Dedifferentiated amniotic fluid mesenchymal stem cell (primary cell): ENCODE measurements at regions not wholly inside any gene's neighbourhood (a gene's known extent, or its start where the extent isn't known, plus 50 kb on each side); places are given as distances from the start of the nearest gene placed in this dataset.
"Not testable (repeated sequence)": the region's sequence is repeated elsewhere in the genome, so short reads cannot be mapped to it uniquely, and the experiment has no call there.

Source experiments
- DNase-seq: peaks from one replicate; pipeline ENCODE4 v3.0.0-alpha.2; 2016; ENCODE audit errors: extremely low spot score

DNA sequence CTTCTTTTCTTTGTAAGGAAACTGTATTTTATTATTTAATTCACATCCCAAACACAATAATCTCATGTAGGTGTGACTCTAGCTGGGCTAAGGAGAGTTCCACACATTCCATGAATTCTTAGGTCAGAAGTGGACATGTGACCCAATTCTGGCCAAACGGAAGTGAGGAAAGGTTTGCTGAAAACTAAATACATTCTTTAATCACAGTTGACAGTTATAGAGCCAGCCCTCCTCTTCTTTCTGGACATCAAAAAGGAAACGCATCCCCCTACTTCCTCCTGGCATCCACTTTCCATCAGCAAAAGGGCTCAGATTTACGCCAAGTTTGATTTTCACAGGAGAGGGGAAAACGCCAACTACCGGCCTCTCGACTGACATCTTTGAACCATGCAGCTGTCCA, 774.4 kb upstream of the POM121L12 start:
- no peak for DNase-seq

- no peak for DNase-seq
Measured at GRCh38 chr7:52260046-52260665, 775.3 kb upstream of the POM121L12 start.

DNA sequence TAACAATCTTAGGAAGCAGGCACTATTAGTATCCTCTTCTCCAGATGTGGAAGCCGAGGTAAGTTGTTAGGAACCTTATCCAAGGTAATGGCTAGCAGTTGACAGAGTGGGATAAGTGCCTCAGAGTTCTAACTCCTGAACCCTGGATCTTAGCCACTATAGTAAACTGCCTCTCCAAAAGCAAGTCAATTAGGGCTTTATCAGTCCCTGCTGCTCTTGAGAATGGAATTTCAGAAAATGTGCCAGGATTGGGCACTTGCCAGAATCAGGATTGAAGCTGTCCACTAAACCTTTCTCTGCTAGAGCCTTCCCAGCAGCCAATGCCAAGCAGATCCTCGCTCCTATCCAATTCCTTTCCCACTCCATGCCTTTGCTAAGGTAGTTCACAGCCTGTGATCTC, 777.5 kb upstream of the POM121L12 start:
- DNase-seq = no peak

GRCh38 chr7:52254396-52255010, 780.9 kb upstream of the POM121L12 start:
- no peak for DNase-seq

GRCh38 chr7:52253953-52254352, 781.5 kb upstream of the POM121L12 start:
- DNase-seq = no peak

DNA sequence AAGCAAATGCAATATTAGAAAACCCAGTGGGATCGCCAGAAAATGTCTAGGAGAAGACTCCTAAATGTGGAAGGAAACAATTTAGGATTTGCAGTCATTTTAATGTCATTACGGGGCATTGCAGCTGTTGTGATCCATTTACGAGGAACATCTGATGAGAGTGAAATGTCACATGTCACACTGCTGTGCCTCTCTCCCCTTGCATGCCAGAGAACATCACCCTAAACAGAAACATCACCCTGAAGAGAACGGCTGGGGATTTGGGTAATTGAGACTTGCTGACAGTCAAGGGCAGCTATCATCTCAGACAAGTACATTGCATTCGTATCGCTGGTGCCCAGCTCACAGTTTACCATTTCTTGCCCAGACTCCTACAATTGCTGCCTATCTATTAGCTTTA, 785.7 kb upstream of the POM121L12 start:
- DNase-seq = no peak

DNA sequence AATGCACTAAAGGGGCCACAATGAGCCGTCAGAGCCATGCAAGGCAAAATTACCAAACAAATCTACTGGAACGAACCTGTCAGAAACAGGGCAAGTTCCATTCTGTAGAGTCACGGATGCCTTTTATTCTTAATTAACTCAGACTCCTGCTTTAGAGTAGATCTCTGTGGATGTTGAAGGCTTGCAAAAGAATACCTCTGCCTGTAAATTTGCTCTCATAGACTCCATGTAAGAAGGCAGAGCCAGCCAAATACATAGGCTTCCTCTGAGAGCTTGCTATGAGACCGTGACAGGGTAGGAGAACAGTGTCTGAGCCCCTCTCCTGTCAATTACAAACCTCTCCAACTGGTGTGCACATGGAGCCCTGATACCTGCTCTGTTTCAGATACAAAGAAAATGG, 787.9 kb upstream of the POM121L12 start:
- DNase-seq = no peak

- no peak for DNase-seq
Measured at GRCh38 chr7:52243685-52244084, 791.7 kb upstream of the POM121L12 start.

DNA sequence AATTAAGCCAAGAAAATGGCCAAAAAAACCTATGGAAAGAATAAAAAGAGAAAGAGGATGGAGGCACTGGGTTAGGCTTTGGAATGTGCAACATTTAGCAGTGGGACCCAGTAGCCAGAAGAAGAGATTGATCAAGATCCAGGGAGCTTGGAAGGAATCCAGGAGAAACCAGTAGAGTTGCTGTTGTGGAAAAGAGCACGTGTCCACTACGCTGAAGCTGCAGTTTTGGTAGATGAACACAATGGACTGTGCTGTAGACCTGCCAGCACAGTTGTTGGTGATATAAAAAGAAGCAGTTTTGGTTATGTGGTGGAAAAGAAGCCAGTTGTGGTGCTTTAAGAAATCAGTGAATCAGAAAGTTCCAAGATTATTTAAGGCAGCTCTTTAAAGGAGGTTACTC, 802.2 kb upstream of the POM121L12 start:
- DNase-seq = no peak

- no peak for DNase-seq
Measured at GRCh38 chr7:52211930-52212329, 823.5 kb upstream of the POM121L12 start.

- no peak for DNase-seq
Measured at GRCh38 chr7:52209614-52210013, 825.8 kb upstream of the POM121L12 start.

DNA sequence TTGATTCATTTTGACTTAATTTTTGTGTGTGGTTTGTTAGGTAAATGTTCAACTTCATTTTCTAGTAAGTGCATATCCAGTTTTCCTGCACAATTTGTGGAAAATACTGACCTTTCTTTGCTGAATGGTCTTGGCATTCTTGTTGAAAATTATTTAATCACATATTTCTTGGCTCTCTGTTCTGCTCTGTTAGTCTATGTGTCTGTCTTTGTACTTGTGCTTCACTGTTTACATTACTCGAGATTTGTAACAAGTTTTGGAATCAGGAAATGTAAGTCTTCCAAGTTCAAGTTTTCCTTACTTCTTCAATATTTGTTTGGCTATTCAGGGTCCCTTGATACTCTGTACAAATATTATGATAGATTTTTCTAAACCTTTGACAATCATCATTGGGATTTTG, 838.2 kb upstream of the POM121L12 start:
- no peak for DNase-seq

DNA sequence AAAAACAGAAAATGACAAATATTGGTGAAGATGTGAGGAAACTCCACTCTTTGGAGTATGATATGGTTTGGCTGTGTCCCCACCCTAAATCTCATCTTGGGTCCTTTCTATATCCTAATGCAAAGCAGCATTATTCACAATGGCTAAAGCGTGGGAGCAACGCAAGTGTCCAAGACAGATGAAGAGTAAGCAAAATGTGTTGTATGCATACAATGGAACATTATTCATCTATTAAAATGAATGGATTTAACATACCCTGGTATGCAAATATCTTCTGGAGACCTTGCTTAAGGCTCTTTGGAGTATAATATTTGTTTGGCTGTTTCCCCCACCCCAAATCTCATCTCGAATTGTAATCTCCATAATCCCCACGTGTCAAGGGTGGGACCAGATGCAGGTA, 839.8 kb upstream of the POM121L12 start:
- DNase-seq = no peak

DNA sequence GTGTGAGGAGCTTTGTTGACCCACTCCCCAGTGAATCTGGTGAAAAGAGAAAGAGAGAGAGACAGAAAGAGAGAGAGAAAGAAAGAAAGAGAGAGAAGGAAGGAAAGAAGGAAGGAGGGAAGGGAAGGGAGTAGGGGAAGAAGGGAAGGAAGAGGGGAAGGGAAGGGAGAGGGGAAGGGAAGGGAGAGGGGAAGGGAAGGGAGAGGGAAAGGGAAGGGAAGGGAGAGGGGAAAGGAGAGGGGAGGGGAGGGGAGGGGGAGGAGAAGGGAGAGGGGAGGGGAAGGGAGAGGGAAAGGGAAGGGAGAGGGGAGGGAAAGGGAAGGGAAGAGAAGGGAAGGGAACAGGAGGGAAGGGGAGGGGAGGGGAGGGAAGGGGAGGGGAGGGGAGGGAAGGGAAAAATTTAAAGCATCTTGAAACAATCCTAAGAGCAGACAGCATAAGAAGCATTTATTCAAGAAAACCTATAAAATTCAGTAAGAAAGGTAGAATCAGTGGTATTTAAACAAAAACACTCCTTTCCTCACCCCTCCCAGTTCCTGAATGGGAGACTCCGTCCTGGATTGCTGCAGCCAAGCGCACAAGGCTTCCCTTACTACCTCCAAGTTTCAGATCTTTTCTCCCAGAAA, 846.2 kb upstream of the POM121L12 start:
- no peak for DNase-seq

DNA sequence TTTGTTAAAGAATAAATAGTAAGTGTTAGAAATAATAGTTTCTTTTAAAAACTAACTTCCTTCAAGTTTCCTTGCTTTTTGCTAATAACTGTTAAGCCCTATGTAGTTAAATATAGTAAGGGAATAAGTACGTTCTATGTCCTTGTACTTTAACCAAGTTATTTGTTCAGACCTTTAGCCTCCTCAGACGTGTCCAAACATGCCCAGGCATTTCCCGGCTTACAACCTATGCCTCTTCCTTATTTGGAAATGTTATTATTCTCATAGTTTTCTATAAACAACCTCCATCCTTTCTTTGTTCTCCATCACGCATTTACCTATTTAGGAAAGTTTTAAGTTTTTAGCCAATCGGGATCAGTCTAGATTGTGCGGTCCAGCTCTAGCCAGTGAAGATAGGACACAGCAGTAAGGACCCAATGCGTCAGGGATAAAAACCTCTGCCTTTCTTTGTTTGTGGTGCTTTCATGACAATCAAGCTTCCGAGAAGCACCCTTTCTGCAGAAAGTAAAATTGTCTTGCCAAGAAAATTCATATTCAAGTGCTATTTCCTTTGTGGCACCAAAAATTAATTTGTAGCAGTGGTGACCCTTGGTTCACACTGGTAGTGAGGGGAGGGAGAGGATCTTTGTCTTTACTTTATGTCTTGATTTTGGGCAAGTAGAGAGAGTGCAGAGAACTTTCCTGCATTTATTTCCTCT, 851.3 kb upstream of the POM121L12 start:
- DNase-seq = no peak

- no peak for DNase-seq
Measured at GRCh38 chr7:52179934-52180333, 855.5 kb upstream of the POM121L12 start.

DNA sequence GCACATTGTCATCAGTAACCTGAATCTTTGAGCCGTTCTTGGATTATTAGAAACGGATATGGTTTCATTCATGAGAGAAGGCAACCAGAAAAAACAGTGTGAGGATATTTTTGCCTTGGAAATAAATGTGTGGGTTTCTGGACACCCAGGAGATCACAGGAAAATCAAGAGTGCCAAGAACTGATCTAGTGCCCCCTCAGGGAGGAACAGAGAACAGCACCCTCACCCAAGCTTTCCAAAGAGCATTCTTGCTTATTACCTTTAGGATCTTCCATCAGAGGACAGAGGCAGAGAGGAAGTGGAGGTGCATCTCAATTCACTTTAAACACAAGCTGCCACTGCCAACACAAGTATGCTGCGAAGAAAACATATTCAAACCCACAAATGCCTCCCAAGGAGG, 851.5 kb upstream of the COBL start:
- no peak for DNase-seq

- DNase-seq = no peak
Measured at GRCh38 chr7:52163311-52163710, 846.7 kb upstream of the COBL start.

GRCh38 chr7:52161483-52161882, 844.9 kb upstream of the COBL start:
- DNase-seq = no peak

DNA sequence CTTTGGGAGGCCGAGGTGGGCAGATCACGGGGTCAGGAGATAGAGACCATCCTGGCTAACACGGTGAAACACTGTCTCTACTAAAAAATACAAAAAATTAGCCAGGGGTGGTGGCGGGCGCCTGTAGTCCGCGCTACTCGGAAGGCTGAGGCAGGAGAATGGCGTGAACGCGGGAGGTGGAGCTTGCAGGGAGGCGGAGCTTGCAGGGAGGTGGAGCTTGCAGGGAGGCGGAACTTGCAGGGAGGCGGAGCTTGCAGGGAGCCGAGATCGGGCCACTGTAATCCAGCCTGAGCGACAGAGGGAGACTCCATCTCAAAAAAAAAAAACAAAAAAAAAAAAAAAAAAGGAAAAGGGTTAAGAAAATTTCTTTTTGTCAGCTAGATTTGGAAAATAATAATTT, 842.8 kb upstream of the COBL start:
- DNase-seq = not testable (repeated sequence)

- DNase-seq = no peak
Measured at GRCh38 chr7:52154382-52154781, 837.8 kb upstream of the COBL start.

GRCh38 chr7:52151559-52151958, 835.0 kb upstream of the COBL start:
- DNase-seq = no peak

- no peak for DNase-seq
Measured at GRCh38 chr7:52150952-52151351, 834.3 kb upstream of the COBL start.
